Omental fat pad (tissue), 3 donors: ENCODE measurements at regions not wholly inside any gene's neighbourhood (a gene's known extent, or its start where the extent isn't known, plus 50 kb on each side); places are given as distances from the start of the nearest gene placed in this dataset.

ENCODE experiments used
- ATAC-seq: fragments of 150-250 bp; one replicate; pipeline ENCODE4 v1.9.1; 2016; ENCODE audit warnings: mild to moderate bottlenecking, moderate library complexity; ENCODE audit not compliant: low FRiP score
- DNase-seq: peaks from one replicate; pipeline ENCODE4 v3.0.0-alpha.2; 2019; ENCODE audit warnings: low spot score
- CTCF ChIP-seq, 3 donors: fragments of 450-650 bp; IDR thresholded peaks; one replicate each; pipeline ENCODE4 v1.5.1; 2016 to 2017; ENCODE audit warnings: antibody characterized with exemption in 3 of 3, mild to moderate bottlenecking in 3 of 3, moderate library complexity in 2 of 3

DNA sequence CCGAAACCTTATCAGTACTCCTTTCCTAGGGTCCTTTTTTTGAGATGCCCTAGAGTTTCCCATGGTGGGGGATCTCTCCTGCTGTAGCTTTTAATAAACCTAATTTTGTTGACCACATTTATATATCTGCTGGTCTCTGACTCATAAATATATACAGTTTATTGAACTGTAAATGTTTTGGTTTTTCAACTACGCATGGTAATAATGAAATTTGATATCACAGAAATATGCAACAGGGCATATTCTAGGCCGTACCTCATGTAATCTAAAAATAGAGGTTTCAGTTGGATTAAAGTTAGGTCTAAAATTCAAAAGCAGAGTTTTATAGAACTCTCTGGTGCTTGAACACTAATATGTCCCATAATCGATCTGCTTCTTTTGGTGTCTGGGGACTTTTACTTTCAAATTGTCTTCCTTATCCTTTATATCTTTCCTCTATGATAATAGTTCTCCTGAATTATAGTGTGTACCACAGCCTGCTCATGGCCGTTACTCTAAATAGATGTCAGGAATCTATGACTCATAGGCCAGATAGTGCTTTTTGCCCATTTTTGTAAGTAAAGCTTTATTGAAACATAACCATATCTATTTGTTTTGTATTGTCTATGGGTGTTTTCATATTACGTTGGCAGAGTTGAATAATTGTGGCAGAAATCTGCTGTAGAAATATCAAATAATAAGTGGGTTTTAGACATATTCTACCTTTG, 324.8 kb upstream of the PCDH9 start:
- DNase-seq (no peak), ATAC-seq (no peak)
- TF ChIP-seq CTCF (IDR thresholded peaks at IDR 0.05): no peak

DNA sequence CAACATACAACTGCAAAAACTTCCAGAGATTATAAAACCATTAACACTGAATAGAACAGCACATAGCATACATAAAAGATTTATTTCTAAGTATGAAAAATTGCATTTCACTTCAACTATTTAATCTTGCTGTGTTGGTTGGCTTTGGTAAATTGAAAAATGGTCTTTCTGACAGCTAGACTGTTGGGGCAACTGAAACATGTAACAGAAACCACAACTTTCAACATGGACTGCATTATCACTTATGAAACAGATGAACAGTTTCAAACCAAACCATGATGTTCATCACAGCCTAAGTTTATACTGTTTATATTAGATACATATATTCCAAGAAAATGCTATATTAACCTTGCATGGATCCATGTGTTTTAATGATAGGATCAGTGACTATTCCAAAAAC, 324.1 kb upstream of the PCDH9 start:
- no peak for DNase-seq
- TF ChIP-seq CTCF (IDR thresholded peaks at IDR 0.05): no peak

DNA sequence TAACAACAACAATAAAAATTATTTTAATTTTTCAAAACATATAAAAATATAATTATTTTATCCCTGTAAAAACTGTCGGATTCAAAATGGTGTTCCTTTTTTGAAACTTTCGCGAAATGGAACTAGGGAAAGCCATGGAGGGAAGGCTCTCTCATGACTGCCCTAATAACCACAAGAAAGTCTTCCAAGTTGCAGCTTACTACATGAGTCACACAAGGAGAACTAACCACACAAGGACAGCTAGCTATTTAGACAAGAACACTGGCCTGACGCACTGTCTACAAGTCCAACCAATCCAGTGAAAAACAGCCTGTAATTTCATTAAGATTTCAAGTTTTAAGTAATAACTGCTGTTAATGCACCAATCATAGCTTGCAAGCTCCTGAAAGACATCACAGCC, 319.2 kb upstream of the PCDH9 start:
- no peak for TF ChIP-seq CTCF (IDR thresholded peaks at IDR 0.05)
- DNase-seq (no peak), ATAC-seq (no peak)

More for the DNA sequence above, 324.1 kb upstream of the PCDH9 start:
- no peak for ATAC-seq

DNA sequence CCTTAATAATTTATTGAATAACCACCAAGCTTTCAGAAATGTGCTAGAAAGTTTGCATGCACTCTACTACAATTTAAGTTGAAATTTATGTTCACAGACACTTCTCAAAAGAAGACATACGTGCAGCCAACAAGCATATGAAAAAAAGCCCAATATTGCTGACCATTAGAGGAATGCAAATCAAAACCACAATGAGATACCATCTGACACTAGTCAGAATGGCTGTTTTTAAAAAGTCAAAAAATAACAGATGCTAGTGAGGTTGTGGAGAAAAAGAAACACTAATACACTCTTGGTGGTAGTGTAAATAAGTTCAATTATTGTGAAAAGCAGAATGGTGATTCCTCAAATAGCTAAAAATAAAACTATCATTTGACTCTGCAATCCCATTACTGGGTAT, 308.8 kb upstream of the PCDH9 start:
- TF ChIP-seq CTCF (IDR thresholded peaks at IDR 0.05): no peak
- ATAC-seq (no peak), DNase-seq (no peak)

DNA sequence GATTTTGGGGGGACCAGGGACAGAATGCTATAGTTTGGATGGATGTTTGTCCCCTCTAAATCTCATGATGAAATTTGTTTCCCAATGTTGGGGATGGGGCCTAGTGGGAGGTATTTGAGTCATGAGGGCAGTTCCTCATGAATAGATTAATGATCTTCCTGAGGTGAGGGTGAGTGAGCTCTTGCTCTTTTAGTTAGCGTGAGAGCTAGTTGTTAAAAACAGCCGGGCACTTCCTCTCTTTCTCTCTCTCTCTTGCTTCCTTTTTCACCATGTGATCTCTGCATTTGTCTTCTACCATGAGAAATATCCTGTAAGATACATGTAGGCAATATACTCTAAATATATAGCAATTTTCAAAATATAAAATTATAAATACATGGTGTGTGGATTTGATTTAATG, 290.8 kb upstream of the PCDH9 start:
- DNase-seq (no peak), ATAC-seq (no peak)
- TF ChIP-seq CTCF (IDR thresholded peaks at IDR 0.05): no peak

DNA sequence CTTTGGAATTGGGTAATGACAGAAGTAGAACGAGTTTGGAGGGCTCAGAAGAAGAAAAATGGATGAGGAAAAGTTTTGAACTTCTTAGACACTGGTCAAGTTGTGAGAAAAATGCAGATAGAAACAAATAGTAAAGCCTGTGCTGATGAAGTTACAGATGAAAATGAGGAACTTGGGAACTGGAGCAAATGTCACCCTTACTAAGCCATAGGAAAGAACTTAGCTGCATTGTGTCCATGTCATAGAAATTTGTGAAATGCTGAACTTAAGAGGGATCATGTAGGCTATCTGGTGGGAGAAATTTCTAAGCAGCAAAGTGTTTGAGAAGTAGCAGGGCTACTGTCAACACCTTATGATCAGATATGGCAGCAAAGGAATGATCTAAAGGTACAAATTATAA, 289.2 kb upstream of the PCDH9 start:
- ATAC-seq: no peak
- no peak for DNase-seq
- no peak for TF ChIP-seq CTCF (IDR thresholded peaks at IDR 0.05)

DNA sequence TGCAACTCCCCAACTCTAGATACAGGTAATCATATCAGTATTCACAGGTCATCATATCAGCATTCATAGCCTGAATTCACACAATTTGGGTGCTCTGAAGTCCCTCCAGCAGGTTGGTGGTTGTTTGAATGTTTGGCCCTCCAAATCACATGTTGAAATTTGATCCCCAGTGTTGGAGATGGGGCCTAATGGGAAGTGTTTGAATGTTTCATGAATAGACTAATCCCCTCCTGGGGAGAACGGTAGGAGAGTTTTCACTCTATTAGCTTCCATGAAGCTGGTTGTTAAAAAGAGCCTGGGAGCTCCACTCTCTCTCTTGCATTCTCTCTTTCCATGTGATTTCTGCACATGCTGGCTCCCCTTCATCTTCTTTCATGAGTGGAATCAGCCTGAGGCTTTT, 288.6 kb upstream of the PCDH9 start:
- DNase-seq (no peak), ATAC-seq (no peak)
- no peak for TF ChIP-seq CTCF (IDR thresholded peaks at IDR 0.05)
